Astrocyte (in vitro differentiated cells and primary cell): ENCODE measurements at regions not wholly inside any gene's neighbourhood (a gene's known extent, or its start where the extent isn't known, plus 50 kb on each side); places are given as distances from the start of the nearest gene placed in this dataset.

ENCODE experiments used
- DNase-seq: peaks from one replicate; pipeline ENCODE4 v3.0.0-alpha.2; 2010; ENCODE audit warnings: low read depth
- FAIRE-seq: peaks from 2 replicates; lab custom pipeline; 2011; peaks lifted over from hg19 to GRCh38; lab: Jason Lieb, UNC
- H2AFZ ChIP-seq: 2 replicates; pipeline ENCODE4 v1.6.0; 2012; ENCODE audit warnings: low read depth, low read length, inconsistent platforms
- H3K27ac ChIP-seq: 2 replicates; pipeline ENCODE4 v1.5.1; 2011; ENCODE audit warnings: low read depth, low read length, inconsistent platforms
- H3K27me3 ChIP-seq: 2 replicates; pipeline ENCODE4 v1.6.0; 2011; ENCODE audit warnings: low read length, inconsistent platforms; ENCODE audit not compliant: insufficient read depth
- H3K36me3 ChIP-seq: 2 replicates; pipeline ENCODE4 v1.5.1; 2011; ENCODE audit warnings: low read length, inconsistent platforms; ENCODE audit not compliant: insufficient read depth
- H3K4me1 ChIP-seq: 2 replicates; pipeline ENCODE4 v1.5.1; 2011; ENCODE audit warnings: low read length, inconsistent platforms; ENCODE audit not compliant: insufficient read depth
- H3K4me2 ChIP-seq: 2 replicates; pipeline ENCODE4 v1.6.0; 2012; ENCODE audit warnings: low read length, inconsistent platforms
- H3K4me3 ChIP-seq: 2 replicates; pipeline ENCODE4 v1.5.1; 2011; ENCODE audit warnings: low read depth, mild to moderate bottlenecking, low read length, inconsistent platforms; ENCODE audit not compliant: insufficient read depth
- H3K79me2 ChIP-seq: 2 replicates; pipeline ENCODE4 v1.6.0; 2012; ENCODE audit warnings: mild to moderate bottlenecking, low read length, inconsistent platforms; ENCODE audit not compliant: insufficient read depth
- H3K9ac ChIP-seq: 2 replicates; pipeline ENCODE4 v1.6.0; 2012; ENCODE audit warnings: mild to moderate bottlenecking, low read length, inconsistent platforms
- H3K9me3 ChIP-seq: 2 replicates; pipeline ENCODE4 v1.5.1; 2012; ENCODE audit warnings: low read depth, mild to moderate bottlenecking, low read length, inconsistent platforms; ENCODE audit not compliant: insufficient read depth
- H4K20me1 ChIP-seq: 2 replicates; pipeline ENCODE4 v1.6.0; 2012; ENCODE audit warnings: low read length, inconsistent platforms; ENCODE audit not compliant: insufficient read depth
- H3K27ac Mint-ChIP-seq: one replicate; pipeline ENCODE4 v1.8.0; 2021; ENCODE audit warnings: mild to moderate bottlenecking, mixed read lengths; ENCODE audit not compliant: unreplicated experiment
- H3K27me3 Mint-ChIP-seq: one replicate; pipeline ENCODE4 v1.8.0; 2021; ENCODE audit warnings: low read depth, mixed read lengths; ENCODE audit not compliant: unreplicated experiment
- H3K36me3 Mint-ChIP-seq: one replicate; pipeline ENCODE4 v1.8.0; 2021; ENCODE audit warnings: low read depth, mixed read lengths; ENCODE audit not compliant: unreplicated experiment
- H3K4me1 Mint-ChIP-seq: one replicate; pipeline ENCODE4 v1.8.0; 2021; ENCODE audit warnings: low read depth, mixed read lengths; ENCODE audit not compliant: unreplicated experiment
- H3K4me3 Mint-ChIP-seq: one replicate; pipeline ENCODE4 v1.8.0; 2021; ENCODE audit warnings: mild to moderate bottlenecking, moderate library complexity, mixed read lengths; ENCODE audit not compliant: unreplicated experiment
- H3K9me3 Mint-ChIP-seq: one replicate; pipeline ENCODE4 v1.8.0; 2021; ENCODE audit warnings: mild to moderate bottlenecking, mixed read lengths; ENCODE audit not compliant: unreplicated experiment
- EZH2 ChIP-seq: IDR thresholded peaks from 2 replicates; pipeline ENCODE4 v1.6.1; 2012; ENCODE audit warnings: mild to moderate bottlenecking, low read length, inconsistent platforms; ENCODE audit not compliant: insufficient read depth
- TF ChIP-seq, protein P1 (sequence below): IDR thresholded peaks from 2 replicates; pipeline ENCODE4 v1.5.1; 2011; ENCODE audit warnings: low read depth, mild to moderate bottlenecking, inconsistent platforms, low read length, moderate library complexity; ENCODE audit not compliant: insufficient read depth

DNA sequence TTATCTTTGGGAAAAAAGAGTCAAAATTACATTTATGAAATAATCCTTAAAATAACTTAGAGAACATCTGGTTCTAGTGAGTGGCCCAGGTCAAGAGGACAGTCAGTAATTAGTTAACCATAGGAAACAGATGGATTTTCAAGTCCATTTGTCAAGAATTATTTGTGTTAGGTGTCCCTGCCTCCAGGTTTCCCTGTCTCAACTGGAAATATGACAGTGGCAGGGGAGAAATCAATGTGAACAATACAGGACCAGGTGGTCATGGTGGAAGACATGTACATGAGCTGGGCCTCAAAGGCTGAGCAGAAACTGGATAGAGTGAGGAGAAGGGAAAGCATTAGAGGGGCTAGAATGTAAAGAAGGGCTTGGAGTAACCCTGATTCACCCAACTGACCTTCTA lies 372.6 kb downstream of the VPS13C start:
- TF ChIP-seq EZH2 = no peak
- TF ChIP-seq, protein P1, sequence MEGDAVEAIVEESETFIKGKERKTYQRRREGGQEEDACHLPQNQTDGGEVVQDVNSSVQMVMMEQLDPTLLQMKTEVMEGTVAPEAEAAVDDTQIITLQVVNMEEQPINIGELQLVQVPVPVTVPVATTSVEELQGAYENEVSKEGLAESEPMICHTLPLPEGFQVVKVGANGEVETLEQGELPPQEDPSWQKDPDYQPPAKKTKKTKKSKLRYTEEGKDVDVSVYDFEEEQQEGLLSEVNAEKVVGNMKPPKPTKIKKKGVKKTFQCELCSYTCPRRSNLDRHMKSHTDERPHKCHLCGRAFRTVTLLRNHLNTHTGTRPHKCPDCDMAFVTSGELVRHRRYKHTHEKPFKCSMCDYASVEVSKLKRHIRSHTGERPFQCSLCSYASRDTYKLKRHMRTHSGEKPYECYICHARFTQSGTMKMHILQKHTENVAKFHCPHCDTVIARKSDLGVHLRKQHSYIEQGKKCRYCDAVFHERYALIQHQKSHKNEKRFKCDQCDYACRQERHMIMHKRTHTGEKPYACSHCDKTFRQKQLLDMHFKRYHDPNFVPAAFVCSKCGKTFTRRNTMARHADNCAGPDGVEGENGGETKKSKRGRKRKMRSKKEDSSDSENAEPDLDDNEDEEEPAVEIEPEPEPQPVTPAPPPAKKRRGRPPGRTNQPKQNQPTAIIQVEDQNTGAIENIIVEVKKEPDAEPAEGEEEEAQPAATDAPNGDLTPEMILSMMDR = no peak
- Histone ChIP-seq H3K9me3 (no peaks in the 10 kb centered on the region), H3K4me2 (no peak overlapping the region), H3K36me3 (no peaks in the 10 kb centered on the region), H3K79me2 (no peaks in the 10 kb centered on the region), H3K27me3 (no peaks in the 10 kb centered on the region), H3K27ac (no peak overlapping the region), H4K20me1 (no peaks in the 10 kb centered on the region), H2AFZ (no peak overlapping the region), H3K4me3 (no peak overlapping the region), H3K4me1 (no peaks in the 10 kb centered on the region), H3K9ac (no peak overlapping the region)
- Mint-ChIP-seq H3K9me3 (peaks cover 2% of the 10 kb centered on the region), H3K36me3 (no peaks in the 10 kb centered on the region), H3K27ac (no peak overlapping the region), H3K4me1 (no peaks in the 10 kb centered on the region), H3K27me3 (peaks cover 11% of the 10 kb centered on the region), H3K4me3 (no peak overlapping the region)
- DNase-seq = no peak
- FAIRE-seq = no peak

GRCh38 chr15:61687124-61687523 lies 373.1 kb downstream of the VPS13C start:
- no peak overlapping the region for H3K27ac Mint-ChIP-seq
- FAIRE-seq = no peak

GRCh38 chr15:61685971-61686370 lies 374.3 kb downstream of the VPS13C start:
- DNase-seq (no peak), FAIRE-seq (no peak)
- no peaks in the 10 kb centered on the region for H3K36me3 Mint-ChIP-seq
- H3K27ac ChIP-seq = no peak overlapping the region
- H3K4me2 ChIP-seq = no peak overlapping the region
- H3K9ac ChIP-seq = no peak overlapping the region
- no peaks in the 10 kb centered on the region for H3K4me1 ChIP-seq
- H3K27ac Mint-ChIP-seq = no peak overlapping the region
- H2AFZ ChIP-seq = no peak overlapping the region
- H3K9me3 Mint-ChIP-seq = peaks cover 2% of the 10 kb centered on the region
- no peaks in the 10 kb centered on the region for H3K79me2 ChIP-seq
- H3K27me3 ChIP-seq = no peaks in the 10 kb centered on the region
- TF ChIP-seq, protein P1 = no peak
- TF ChIP-seq EZH2 = no peak
- no peaks in the 10 kb centered on the region for H3K9me3 ChIP-seq
- peaks cover 8% of the 10 kb centered on the region for H3K27me3 Mint-ChIP-seq
- H3K4me1 Mint-ChIP-seq = peaks cover under 1% of the 10 kb centered on the region
- no peaks in the 10 kb centered on the region for H4K20me1 ChIP-seq
- no peak overlapping the region for H3K4me3 ChIP-seq
- no peaks in the 10 kb centered on the region for H3K36me3 ChIP-seq
- no peak overlapping the region for H3K4me3 Mint-ChIP-seq

More at GRCh38 chr15:61687124-61687523, 373.1 kb downstream of the VPS13C start:
- no peak for DNase-seq
- no peak for TF ChIP-seq EZH2
- TF ChIP-seq, protein P1 = no peak
- Histone ChIP-seq H4K20me1 (no peaks in the 10 kb centered on the region), H3K27me3 (no peaks in the 10 kb centered on the region), H3K9ac (no peak overlapping the region), H3K36me3 (no peaks in the 10 kb centered on the region), H2AFZ (no peak overlapping the region), H3K4me3 (no peak overlapping the region), H3K4me2 (no peak overlapping the region), H3K9me3 (no peaks in the 10 kb centered on the region), H3K79me2 (no peaks in the 10 kb centered on the region), H3K4me1 (no peaks in the 10 kb centered on the region), H3K27ac (no peak overlapping the region)
- H3K4me3 Mint-ChIP-seq = no peak overlapping the region
- peaks cover 11% of the 10 kb centered on the region for H3K27me3 Mint-ChIP-seq
- H3K9me3 Mint-ChIP-seq = peaks cover 2% of the 10 kb centered on the region
- no peaks in the 10 kb centered on the region for H3K36me3 Mint-ChIP-seq
- no peaks in the 10 kb centered on the region for H3K4me1 Mint-ChIP-seq
